Hematopoietic multipotent progenitor cell (in vitro differentiated cells): ENCODE measurements at regions not wholly inside any gene's neighbourhood (a gene's known extent, or its start where the extent isn't known, plus 50 kb on each side); places are given as distances from the start of the nearest gene placed in this dataset.
A peak's percentile ranks its signal among the peaks of the same experiment; 100 is the strongest.
"Not testable (repeated sequence)": the region's sequence is repeated elsewhere in the genome, so short reads cannot be mapped to it uniquely, and the experiment has no call there.

Source experiments
- DNase-seq, 3 donors: peaks; one replicate each; pipeline ENCODE4 v3.0.0-alpha.2; 2011 to 2015; ENCODE audit warnings: low read depth in 2 of 3, low spot score in 2 of 3

GRCh38 chr6:77326029-77326428 lies 137.3 kb downstream of the HTR1B start:
- no peak for DNase-seq

GRCh38 chr6:77324866-77325265 lies 138.4 kb downstream of the HTR1B start:
- DNase-seq: no peak

- DNase-seq: no peak
Observed at GRCh38 chr6:77322604-77323003, 140.7 kb downstream of the HTR1B start.

GRCh38 chr6:77318256-77318655 lies 145.0 kb downstream of the HTR1B start:
- DNase-seq: no peak

GRCh38 chr6:77313595-77313994 lies 149.7 kb downstream of the HTR1B start:
- DNase-seq: no peak

GRCh38 chr6:77299931-77300330 lies 163.4 kb downstream of the HTR1B start:
- no peak for DNase-seq

- no peak for DNase-seq
Observed at GRCh38 chr6:77298283-77298682, 165.0 kb downstream of the HTR1B start.

GRCh38 chr6:77292564-77293546 lies 170.4 kb downstream of the HTR1B start:
- peak in 2 of 3 donors; percentile 26 to 63 for DNase-seq

GRCh38 chr6:77290798-77291197 lies 172.5 kb downstream of the HTR1B start:
- no peak for DNase-seq

- no peak for DNase-seq
Observed at GRCh38 chr6:77286541-77286940, 176.8 kb downstream of the HTR1B start.

- DNase-seq: no peak
Observed at GRCh38 chr6:77273929-77274328, 189.4 kb downstream of the HTR1B start.

GRCh38 chr6:77264970-77265369 lies 198.3 kb downstream of the HTR1B start:
- no peak for DNase-seq

- no peak for DNase-seq
Observed at GRCh38 chr6:77263003-77263402, 200.3 kb downstream of the HTR1B start.

- DNase-seq: not testable (repeated sequence)
Observed at GRCh38 chr6:77251801-77252200, 211.5 kb downstream of the HTR1B start.

- no peak for DNase-seq
Observed at GRCh38 chr6:77249560-77249959, 213.7 kb downstream of the HTR1B start.

- peak in 1 of 3 donors; percentile 1 for DNase-seq
Observed at GRCh38 chr6:77245026-77245425, 218.3 kb downstream of the HTR1B start.

- no peak for DNase-seq
Observed at GRCh38 chr6:77231438-77232305, 231.6 kb downstream of the HTR1B start.

GRCh38 chr6:77228279-77228678 lies 235.0 kb downstream of the HTR1B start:
- DNase-seq: no peak

GRCh38 chr6:77217896-77218295 lies 245.4 kb downstream of the HTR1B start:
- no peak for DNase-seq

- DNase-seq: no peak
Observed at GRCh38 chr6:77205936-77206335, 257.4 kb downstream of the HTR1B start.

- DNase-seq: no peak
Observed at GRCh38 chr6:77204555-77204954, 258.7 kb downstream of the HTR1B start.
